HG02938 (cell line): ENCODE measurements at regions not wholly inside any gene's neighbourhood (a gene's known extent, or its start where the extent isn't known, plus 50 kb on each side); places are given as distances from the start of the nearest gene placed in this dataset.

Experiments used
- ATAC-seq: cut with Tn5 transposase; IDR thresholded peaks from one replicate; pipeline ENCODE4 v1.9.1; 2021; ENCODE audit warnings: mild to moderate bottlenecking, moderate library complexity; ENCODE audit not compliant: unreplicated experiment

DNA sequence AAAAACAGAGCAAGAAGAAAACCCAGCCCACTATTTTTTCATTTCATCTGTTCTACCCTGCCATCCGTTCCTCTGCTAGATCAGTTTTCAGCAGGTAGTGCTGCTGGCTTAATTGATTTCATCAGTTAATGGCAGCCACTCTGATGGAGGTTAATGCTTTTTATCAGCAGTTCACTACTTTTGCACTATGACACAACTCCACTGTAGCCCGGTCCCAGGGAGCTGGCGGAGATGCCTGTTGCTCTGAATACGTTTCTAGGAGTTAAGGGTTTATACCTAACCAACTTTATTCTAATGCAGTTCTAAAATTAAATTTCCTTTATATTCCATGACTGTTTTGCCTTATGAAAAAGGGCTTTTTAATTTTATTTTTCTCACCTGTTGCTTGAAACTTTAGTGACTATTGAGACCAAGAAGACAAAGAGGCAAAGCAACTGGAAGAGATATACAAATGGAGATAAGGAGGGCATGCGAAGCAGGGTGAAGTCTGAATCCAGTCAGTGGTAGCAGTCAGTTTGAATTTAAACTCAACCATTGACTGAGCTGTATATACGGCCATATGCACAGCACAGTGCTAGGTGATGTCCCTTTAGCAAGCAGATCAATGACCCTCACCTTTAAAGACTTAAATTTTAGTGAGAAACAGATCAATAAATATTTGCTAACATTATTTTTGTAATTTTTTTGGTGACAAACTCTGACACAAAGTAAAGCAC is 477.9 kb downstream of the LMO4 start:
- ATAC-seq: no peak

DNA sequence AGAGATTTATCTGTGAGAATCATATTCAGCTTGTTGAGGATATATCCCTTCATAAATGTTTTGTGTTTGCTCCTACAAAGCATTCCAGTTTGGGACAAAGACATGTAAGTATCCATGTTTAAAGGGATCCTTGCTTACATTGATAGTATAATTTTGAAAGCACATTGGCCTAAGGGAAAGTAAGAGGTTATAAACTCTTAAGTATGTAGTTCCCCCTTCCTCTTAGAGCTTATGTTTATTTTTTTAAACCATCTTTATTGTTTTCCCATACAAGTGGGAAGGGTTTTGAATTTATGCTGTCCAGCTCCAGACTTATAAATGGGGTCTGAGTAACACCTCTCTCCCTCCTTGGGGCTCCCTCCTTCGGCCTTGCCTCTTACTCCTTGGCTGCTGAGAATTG is 481.5 kb downstream of the LMO4 start:
- ATAC-seq: no peak

DNA sequence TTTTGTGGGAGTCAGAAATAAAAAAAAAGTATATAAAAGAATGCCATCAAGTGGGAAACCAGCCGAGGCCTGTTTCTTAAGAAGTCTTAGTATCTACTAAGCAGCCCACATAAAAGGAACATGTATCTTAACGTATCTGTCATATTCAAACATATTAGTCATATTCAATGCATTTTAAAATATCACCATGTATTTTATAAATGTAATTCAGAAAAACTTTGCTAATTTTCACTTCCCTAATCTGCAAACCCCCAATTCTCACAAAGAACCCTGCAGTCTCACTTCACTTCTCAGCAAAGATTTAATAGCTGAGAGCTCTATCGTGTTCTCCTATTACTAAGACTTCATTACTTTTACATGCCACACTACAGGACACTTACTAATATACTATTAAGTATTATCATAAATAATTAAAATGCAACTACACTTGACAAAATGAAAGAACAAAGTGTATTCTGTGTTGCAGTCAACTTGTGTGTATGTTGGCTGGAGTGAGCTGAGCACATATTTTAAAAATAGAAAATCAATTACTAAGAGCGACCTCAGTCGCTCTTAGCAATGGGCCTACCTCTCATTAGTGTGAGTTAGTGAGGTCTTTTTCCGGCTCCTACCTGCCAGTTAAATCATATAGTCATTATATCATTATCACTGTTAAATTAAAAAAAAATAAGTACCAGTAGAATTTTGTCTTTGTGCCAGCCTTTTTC is 484.3 kb downstream of the LMO4 start:
- ATAC-seq: peak; percentile 89

DNA sequence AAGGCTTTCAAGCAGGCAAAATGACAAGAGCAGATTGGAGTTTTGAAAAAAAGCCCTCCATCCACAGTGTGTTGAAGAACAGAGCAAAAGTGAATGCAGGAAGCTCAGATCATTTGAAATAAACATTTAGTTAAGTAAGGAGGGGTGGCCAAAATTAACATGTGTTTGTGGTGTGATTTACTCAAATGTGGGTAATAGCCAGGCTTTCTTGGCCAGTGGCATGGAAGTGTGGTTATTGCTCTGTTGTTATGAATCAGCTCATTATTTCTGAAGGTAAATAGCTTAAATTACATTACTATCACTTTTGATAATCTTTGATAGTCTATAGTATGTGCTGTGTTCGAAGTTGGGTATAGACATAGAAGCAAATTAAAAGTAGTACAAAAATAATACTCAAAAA is 485.9 kb downstream of the LMO4 start:
- ATAC-seq: no peak

DNA sequence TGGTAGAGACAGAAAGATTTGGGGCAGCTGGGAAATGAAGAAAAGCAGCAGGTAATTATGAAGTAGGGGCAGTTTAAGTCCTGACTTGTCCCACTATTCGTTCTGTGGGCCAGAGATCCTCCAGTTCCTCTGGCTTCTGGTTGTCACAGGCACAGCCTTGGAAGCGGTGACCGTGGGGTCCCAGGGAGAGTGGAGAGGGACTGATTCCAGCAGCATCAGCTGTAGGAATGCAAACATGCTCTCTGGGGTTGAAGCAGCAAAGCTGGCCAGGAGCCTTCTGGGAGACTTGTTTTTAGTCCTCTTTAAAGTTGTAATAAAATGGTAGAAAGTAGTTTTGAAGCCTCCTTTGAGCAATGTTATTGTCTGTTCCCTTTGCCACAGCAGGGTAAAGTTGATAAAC is 488.0 kb downstream of the LMO4 start:
- no peak for ATAC-seq

DNA sequence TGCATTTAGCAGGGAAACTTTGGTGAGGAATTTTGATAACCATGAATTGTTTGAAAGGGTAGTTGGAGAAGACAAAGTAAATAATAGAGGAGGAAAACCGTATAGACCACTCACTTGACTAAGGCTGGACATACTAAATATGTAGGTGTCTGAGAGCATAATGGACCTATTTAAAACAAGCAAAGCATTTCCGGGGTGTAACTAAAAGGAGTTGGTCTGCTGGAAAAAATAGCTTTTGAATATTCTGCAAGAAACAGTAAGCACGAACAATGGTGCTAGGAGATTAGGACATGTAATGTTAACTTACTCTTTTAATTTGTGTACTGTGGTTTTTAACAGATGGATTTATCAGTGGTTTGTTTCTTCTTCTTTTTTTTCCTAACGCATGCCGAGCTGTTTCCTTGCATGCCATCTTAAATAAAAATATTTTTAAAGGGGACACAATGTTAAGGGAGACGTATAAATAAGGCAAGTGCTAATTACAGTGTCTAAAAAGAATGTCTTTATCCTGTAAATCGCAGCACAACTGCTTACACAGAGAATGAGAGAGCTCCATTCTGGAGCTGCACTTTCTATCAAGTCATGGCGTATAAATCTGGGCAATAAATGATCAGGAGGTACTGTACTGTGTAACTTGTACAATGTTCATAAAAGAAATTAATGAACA is 492.1 kb downstream of the LMO4 start:
- no peak for ATAC-seq

DNA sequence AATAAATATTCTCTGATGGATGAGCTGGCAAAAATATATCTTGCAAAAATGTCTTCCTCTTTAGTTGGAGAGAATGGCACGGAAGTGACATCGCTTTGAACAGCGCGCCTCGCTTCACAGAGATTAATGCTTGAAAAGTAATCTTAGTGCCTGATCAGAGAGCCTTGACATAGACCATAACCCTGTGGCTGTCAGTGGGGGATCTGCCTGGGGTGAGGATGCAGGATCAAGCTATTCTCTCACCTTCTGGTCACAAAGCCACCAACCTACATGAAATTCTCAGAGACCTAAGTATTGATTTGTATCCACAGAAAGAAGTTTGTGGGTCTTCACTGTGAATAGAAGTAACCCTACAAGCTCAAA is 492.6 kb downstream of the LMO4 start:
- ATAC-seq: no peak

DNA sequence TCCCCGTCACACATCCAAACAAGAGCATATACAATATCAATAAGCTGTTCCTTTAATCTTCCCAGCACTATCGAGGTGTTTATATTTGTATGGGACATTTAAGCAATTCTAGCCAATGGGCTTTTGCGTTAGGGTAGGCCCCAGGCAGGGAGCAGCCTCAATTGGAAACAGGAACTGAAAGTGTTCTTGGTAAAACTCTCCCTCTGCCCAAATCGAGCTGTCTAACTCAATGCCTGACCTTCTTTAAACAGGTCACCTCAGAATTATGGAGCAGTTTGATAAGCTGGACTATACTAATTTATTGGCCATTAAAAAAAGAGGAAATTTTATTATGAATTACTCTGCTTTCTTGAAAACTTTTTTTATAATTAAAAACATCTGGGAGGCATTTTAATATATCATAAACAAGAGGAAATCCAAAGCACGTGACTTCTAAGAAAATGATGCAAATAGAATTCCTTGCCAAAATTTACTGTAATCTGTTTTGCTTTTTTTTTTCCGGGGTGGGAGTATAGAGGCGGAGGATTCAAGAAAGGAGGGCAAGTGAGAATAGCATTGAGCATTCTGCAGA is 498.1 kb downstream of the LMO4 start:
- peak; percentile 92 for ATAC-seq

DNA sequence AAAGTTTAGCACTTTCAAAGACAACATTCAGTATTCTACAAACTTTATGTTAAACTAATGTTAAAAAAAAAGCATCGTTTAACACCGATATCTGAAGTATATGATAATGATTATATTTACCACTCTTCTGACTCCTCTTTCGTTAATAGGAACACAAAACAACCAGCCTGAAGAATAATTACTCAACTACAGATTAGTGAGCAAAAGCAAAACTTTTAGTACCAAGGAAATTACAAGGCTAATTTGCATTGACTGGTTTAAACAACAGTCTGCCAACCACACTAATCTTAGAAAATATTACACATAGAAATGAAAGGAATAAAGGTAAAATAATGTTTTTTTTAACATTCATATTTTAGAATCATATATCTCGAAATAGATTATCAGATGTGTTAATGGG is 500.7 kb downstream of the LMO4 start:
- peak; percentile 61 for ATAC-seq

DNA sequence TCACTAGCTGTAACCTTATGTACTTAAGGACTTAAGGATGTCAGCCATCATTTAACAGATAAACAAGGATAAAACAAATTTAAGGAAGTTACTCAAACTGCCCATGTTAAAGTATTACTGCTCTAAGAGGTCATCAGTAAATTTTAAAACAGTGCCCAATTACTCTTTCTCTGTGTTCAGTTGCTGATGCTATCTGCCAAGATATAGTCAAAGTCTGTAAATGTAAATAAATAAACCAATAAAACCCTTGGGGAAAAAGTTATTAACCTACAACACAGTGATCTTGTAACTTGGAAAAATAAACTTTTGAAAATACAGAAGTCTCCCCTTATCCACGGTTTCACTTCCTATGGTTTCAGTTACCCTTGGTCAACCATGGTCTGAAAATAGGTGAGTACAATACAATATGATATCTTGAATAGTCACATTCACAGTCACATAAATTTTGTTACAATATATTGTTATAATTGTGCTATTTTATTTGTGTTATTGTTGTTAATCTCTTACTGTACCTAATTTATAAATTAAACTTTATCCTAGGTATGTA is 501.8 kb downstream of the LMO4 start:
- no peak for ATAC-seq

DNA sequence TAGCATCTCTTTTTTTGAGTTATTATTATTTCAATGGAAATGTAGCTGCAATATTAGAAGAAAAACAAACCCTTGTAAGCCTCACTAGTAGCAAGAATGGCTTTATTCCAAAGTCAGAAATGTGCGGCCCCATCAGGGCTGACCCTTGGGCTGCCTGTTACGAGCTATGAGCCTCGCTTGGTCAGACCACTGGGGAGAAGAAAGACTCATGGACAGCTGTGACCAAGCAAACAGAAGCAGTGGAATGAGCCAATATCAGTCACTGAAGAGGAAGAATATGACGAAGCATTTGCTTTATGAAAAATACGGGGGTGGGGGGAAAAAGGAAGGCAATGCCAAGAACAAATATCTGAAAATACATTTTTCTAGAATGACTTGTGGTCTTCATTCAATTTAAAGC is 504.5 kb downstream of the LMO4 start:
- ATAC-seq: no peak

DNA sequence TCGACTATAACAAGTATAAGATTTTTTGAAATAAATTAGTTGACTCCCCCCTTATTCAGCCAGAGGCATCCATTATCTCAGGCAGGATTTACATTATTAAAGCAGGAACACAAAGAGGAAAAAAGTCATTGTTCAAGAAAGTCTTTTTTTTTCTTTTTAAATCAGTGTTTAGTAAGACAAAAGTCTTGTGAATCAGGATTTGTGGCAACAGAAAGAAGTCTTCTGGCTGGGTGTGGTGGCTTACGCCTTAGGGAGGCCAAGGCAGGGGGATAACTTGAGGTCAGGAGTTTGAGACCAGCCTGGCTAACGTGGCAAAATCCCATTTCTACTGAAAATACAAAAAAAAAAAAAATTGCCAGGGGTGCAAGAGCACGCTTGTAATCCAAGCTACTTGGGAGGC is 505.5 kb downstream of the LMO4 start:
- ATAC-seq: no peak

DNA sequence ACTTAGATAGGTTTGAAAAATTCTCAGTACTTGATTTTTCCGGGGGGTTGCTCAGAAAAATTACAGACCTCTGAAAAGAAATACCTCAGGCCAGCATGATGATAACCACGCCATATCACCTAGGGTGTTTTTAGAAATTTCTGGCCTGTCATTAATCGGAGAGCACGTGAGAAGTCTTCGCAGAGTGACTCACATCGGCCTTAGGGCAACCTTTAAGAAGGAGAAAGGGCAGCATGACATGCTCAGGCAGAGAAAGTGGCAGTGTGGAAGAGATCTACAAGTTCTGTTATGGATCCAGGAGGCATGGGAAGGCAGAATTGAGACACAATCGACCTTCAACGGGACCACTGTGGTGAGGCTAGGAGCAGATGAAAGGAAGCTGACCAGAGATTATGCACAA is 506.3 kb downstream of the LMO4 start:
- ATAC-seq: no peak

DNA sequence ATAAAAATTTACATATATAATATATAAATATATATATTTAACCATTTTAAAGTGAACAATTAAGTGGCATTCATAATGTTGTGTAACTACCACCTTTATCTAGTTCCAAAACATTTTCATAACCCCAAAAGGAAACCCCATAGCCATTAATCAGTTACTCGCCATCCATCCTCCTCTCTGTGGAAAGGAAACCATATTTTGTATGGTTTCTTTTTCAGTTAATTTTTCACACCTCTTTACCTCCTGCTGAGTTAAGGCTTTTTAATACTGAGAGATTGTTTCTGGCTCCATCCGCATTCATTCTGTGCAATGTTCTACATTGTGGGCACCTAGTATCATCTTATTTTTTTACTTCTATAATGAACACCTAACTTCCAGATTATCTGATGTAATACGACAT is 512.1 kb downstream of the LMO4 start:
- peak; percentile 99 for ATAC-seq

DNA sequence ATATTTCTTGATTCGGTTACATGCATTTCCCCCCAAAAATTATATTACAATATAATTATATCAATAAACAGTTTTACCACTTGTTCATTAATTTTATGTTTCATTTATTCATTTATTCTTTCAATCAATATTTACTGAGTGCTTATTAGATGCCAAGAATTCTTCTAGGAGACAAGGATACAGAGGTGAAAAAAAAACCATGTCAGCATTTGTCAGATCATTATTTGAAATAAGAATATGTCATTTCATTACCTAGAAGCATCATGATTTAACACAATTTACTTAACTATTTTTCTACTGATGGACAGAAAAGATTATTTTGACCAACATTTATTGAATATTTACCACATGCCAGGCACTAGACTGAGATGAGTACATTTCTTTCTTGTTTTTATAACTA is 512.7 kb downstream of the LMO4 start:
- no peak for ATAC-seq

DNA sequence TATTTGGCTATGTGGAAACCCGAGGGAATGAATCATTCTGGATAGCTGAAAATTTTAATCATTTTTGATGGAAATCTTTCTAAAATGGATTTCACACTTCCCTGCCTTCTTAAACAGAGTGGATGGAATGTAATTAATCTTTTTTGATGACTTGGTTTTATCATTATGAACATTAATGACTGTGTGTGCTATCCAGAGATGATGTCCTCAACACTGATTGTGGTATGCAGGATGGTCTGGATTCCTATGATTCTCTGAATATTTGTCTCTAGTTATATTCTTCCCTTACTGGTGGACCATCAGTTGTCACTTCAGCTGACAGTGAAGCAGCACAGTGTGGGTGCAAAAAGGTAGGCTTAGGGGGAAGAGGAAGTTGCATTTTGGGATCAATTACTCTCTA is 513.5 kb downstream of the LMO4 start:
- ATAC-seq: no peak

DNA sequence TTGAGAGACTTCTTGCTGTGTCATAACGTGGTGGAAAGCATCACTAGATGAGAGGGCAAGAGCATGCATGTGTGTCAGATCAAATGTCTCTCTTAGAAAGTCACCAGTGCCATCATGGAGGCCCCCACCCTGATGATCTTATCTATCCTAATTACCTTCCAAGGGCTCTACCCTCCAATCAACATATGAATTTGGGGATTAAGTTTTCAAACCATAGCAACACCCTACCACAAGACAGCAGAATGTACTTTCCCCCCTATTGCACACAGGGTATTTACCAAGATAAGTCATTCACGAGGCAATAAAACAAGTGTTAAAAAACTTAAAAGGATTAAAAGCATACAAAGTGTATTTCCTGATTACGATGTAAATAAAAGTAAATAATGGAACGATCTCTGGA is 515.6 kb downstream of the LMO4 start:
- no peak for ATAC-seq

DNA sequence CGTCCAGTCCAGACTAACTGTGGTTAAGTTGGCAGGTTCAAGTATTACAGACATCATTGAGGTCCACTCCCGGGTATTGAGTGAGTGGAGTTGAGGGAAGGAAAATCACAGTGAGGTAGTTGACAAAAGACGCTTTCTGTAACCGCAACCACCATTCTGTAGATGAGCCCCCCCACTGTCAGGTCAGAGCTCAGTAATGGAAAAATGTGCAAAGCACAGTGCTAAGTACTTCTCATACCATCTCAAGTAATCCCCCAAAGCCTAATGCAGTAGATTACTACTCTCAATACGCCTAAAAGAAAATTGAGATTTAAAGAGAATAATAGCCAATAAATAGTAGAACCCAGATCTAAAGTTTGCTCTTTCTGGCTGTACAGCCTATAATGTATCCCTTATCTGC is 522.8 kb downstream of the LMO4 start:
- no peak for ATAC-seq

DNA sequence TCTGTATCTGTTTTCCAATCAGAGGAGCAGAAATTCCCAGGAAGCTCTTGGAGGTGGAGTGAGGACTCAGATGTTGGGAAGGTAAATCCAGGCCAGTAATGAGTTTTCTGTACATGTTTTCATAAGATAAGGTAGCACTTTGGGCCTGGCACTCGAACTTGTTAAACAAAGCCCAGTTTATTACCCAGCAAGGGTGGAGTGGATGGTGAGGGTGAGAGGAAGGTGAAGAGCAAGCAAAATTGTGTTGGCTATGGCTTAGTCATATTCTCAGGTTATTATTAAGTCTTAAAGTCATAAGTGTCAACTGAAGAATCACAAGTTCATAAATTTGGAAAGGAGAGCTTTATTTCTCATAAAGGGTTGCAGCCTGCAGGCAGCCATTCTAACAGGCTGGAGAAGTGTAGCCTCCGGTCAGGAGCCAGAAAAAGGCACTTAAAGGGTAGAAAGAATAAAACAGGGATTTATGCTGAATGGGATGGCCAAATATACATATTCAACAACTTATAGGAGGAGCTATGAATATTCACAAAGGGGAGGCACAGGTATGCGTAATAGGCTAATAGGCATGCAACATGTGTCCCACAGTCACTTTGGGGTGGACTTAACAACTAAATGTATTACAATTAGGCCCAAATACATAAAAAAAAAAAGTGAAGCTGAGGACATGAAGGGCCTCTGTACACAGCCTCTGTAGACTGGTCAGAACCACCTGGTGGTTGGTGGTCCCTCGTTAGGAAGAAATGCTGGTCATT is 523.9 kb downstream of the LMO4 start:
- ATAC-seq: no peak

DNA sequence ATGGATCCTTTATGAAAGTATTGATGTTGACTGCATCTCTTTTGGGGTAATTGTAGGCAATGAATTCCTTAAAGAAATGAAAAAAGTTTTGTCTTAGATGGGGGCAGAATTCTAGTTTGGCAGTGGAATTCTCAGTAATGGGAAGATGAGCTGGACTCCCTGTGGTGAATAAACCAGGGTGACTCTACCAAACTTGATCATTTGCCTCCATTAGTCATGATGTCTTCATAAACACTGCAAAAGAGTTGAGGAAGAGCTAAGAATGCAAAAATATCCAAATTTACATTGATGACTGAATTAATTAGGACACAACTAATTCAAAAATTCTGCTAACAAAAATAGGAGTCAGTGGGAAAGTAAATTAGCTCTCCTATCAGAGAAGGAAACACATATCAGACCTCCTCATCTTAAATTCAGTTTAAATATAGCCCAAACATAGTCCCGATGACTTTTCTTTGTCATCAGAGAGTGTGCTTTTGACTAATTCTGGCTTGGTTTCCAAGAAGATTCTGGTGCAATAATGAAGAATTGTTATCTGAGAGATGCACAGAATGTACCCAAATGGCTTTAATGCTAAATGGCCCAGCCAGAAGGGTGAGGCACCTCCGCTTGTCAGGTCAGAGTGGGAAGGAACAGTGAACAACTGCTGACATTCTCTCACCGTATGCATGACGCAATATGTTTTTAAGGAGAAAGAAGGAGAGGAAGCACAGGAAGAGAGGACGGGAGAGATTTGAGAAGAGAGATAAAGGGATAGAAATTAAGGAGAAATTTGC is 525.1 kb downstream of the LMO4 start:
- ATAC-seq: no peak
